ENCODE measurements at regions not wholly inside any gene's neighbourhood (a gene's known extent, or its start where the extent isn't known, plus 50 kb on each side); places are given as distances from the start of the nearest gene placed in this dataset.

DNA sequence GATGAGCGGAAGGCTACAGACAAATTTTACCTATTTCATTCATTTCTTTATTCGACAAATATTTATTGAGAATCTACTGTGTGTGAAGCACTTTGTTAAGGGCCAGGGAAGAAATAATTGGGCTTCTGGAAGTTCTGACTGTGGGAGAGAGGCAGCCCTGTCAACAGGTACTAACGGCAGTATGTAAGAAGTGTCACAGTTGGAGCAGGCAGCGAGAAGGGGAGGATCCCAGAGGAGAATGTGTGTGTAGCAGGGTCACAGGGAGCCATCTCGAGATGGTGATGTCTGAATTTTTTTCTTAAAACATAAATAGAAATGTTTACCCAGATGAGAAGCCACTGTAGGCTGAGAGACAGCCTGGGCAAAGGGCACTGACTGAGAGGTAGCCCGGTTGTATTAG lies 163.3 kb upstream of the SLC38A2 start:
- H3K36me3 ChIP-seq (ENCODE audit: control insufficient read depth, insufficient read depth, low read length) = no peaks in the 10 kb centered on the region
- H3K4me3 ChIP-seq (replicated peaks; ENCODE audit: low read depth, low read length) = no peak overlapping the region
- H3K27me3 ChIP-seq (replicated peaks; ENCODE audit: control insufficient read depth, insufficient read depth, low read length) = no peaks in the 10 kb centered on the region
- TF ChIP-seq CTCF (IDR thresholded peaks at IDR 0.05; ENCODE audit: insufficient read depth, low read length, poor library complexity, severe bottlenecking) = no peak
- no peak for DNase-seq (ENCODE audit: extremely low read depth, insufficient read length)

DNA sequence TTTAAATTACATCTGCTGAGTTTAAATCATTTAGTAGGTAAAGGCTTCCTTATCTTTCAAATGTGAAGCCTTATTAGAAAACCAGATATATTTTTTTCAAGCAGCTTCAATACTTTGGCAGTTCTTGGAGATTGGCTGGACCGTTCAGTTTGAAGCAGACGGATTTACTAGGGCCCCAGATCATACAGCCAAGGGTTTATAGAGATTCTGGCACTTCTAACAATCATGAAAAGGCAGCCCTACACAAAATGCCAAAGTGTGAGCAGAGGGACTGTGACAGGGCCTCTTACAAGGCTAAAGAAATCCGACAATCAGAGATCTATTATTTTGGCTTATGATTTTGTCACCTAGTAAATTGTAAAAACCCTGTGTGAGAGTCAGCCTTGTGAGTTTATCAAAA lies 162.8 kb upstream of the SLC38A2 start:
- H3K4me3 ChIP-seq (replicated peaks; ENCODE audit: low read depth, low read length) = no peak overlapping the region
- no peaks in the 10 kb centered on the region for H3K27me3 ChIP-seq (replicated peaks; ENCODE audit: control insufficient read depth, insufficient read depth, low read length)
- H3K36me3 ChIP-seq (ENCODE audit: control insufficient read depth, insufficient read depth, low read length) = no peaks in the 10 kb centered on the region
- DNase-seq (ENCODE audit: extremely low read depth, insufficient read length) = no peak
- TF ChIP-seq CTCF (IDR thresholded peaks at IDR 0.05; ENCODE audit: insufficient read depth, low read length, poor library complexity, severe bottlenecking) = no peak

DNA sequence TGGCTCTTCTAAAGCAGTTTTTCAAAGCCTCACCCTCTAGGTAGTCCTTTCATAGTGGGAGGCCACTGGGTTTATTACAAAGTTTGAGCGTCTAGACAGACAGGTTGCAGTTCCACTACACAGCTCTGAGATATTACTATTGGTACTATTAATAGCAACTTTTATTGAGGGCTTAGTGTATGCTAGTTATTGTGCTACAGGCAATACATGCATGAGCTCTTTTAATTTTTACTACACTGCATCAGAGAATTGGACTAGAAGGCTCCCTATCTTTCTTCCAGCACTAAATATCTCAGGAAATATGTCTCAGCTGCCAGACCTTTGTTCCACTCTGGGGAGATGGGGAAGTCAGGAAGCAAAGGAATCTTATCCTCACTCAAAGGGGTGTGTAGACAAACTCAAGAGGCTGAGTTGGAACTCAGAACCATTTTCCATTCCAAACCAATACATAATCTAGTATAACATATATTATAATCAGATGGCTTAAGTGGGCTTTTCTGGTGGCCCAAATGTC lies 161.8 kb upstream of the SLC38A2 start:
- DNase-seq (ENCODE audit: extremely low read depth, insufficient read length) = no peak
- no peaks in the 10 kb centered on the region for H3K36me3 ChIP-seq (ENCODE audit: control insufficient read depth, insufficient read depth, low read length)
- H3K27me3 ChIP-seq (replicated peaks; ENCODE audit: control insufficient read depth, insufficient read depth, low read length) = no peaks in the 10 kb centered on the region
- TF ChIP-seq CTCF (IDR thresholded peaks at IDR 0.05; ENCODE audit: insufficient read depth, low read length, poor library complexity, severe bottlenecking) = no peak
- no peak overlapping the region for H3K4me3 ChIP-seq (replicated peaks; ENCODE audit: low read depth, low read length)

DNA sequence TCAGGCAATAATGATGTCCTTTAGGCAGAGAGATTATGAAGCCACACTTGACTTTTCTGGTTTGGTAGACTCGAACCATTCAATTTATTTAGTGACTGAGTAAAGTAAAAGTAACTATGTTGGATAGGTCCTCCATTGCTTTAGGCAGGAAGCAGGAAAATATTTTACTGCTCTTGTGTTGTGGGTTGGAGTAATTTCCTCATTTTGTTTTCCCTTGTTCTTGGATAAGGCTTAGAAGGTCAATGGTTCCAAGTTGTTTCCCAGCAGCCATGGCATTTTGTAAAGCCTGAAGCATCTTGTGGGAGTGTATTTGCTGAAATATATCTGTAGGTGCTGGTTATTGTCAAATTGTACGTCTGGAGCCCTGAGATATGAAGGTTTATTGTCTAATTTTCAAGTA lies 161.2 kb upstream of the SLC38A2 start:
- no peak for DNase-seq (ENCODE audit: extremely low read depth, insufficient read length)
- H3K4me3 ChIP-seq (replicated peaks; ENCODE audit: low read depth, low read length) = no peak overlapping the region
- no peaks in the 10 kb centered on the region for H3K36me3 ChIP-seq (ENCODE audit: control insufficient read depth, insufficient read depth, low read length)
- TF ChIP-seq CTCF (IDR thresholded peaks at IDR 0.05; ENCODE audit: insufficient read depth, low read length, poor library complexity, severe bottlenecking) = no peak
- H3K27me3 ChIP-seq (replicated peaks; ENCODE audit: control insufficient read depth, insufficient read depth, low read length) = no peaks in the 10 kb centered on the region

- no peak overlapping the region for H3K4me3 ChIP-seq (replicated peaks; ENCODE audit: low read depth, low read length)
- no peak for TF ChIP-seq CTCF (IDR thresholded peaks at IDR 0.05; ENCODE audit: insufficient read depth, low read length, poor library complexity, severe bottlenecking)
- no peaks in the 10 kb centered on the region for H3K36me3 ChIP-seq (ENCODE audit: control insufficient read depth, insufficient read depth, low read length)
- no peaks in the 10 kb centered on the region for H3K27me3 ChIP-seq (replicated peaks; ENCODE audit: control insufficient read depth, insufficient read depth, low read length)
- no peak for DNase-seq (ENCODE audit: extremely low read depth, insufficient read length)
Observed at GRCh38 chr12:46531804-46532203, 159.2 kb upstream of the SLC38A2 start.
